ENCODE measurements at regions not wholly inside any gene's neighbourhood (a gene's known extent, or its start where the extent isn't known, plus 50 kb on each side); places are given as distances from the start of the nearest gene placed in this dataset.

- H3K27me3 ChIP-seq = no peaks in the 10 kb centered on the region
- H3K4me1 ChIP-seq = no peaks in the 10 kb centered on the region
- H3K9me3 ChIP-seq = no peaks in the 10 kb centered on the region
- no peaks in the 10 kb centered on the region for H3K36me3 ChIP-seq
- intact Hi-C loops (cut with DNase I) = loop anchor here (10.0 kb wide), 1 partner anchor 345 kb away; no protein-coding TSS in a partner anchor
- no peak for DNase-seq
- no peak overlapping the region for H3K4me3 ChIP-seq
- peak; percentile 41 for TF ChIP-seq CTCF (IDR thresholded peaks at IDR 0.05)
- H3K27ac ChIP-seq = no peak overlapping the region
- no peak for ATAC-seq
Observed at GRCh38 chr10:59580026-59580863, 129.4 kb downstream of the SLC16A9 start.

DNA sequence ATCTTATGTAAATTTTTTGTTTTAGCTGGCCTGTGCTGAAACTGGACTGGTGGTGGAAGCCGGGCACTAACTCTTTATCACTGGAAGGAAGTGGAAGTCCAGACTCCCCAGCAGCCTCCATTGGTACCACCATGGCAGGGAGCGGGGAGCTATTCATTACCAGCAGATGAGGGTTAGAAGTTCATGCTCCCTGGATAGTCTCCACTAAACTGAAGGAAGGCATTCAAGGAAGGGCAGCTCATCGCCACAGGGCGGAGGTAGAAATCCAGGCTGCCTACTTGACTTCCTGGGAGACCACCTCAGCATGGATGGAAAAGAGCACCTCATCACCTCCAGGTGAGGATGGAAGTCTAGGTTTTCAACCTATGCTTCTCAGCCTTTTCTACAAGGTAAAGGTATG lies 130.9 kb downstream of the SLC16A9 start:
- no peak for TF ChIP-seq CTCF (IDR thresholded peaks at IDR 0.05)
- intact Hi-C loops (cut with DNase I) = no loop called here
- Histone ChIP-seq H3K4me1 (no peaks in the 10 kb centered on the region), H3K36me3 (no peaks in the 10 kb centered on the region), H3K9me3 (no peaks in the 10 kb centered on the region), H3K27ac (no peak overlapping the region), H3K4me3 (no peak overlapping the region), H3K27me3 (no peaks in the 10 kb centered on the region)
- ATAC-seq (no peak), DNase-seq (no peak)

GRCh38 chr10:59577984-59578383 lies 131.7 kb downstream of the SLC16A9 start:
- Histone ChIP-seq H3K27me3 (no peaks in the 10 kb centered on the region), H3K4me1 (no peaks in the 10 kb centered on the region), H3K36me3 (no peaks in the 10 kb centered on the region), H3K9me3 (no peaks in the 10 kb centered on the region), H3K4me3 (no peak overlapping the region), H3K27ac (no peak overlapping the region)
- ATAC-seq (no peak), DNase-seq (no peak)
- intact Hi-C loops (cut with DNase I) = no loop called here
- TF ChIP-seq CTCF (IDR thresholded peaks at IDR 0.05) = no peak

DNA sequence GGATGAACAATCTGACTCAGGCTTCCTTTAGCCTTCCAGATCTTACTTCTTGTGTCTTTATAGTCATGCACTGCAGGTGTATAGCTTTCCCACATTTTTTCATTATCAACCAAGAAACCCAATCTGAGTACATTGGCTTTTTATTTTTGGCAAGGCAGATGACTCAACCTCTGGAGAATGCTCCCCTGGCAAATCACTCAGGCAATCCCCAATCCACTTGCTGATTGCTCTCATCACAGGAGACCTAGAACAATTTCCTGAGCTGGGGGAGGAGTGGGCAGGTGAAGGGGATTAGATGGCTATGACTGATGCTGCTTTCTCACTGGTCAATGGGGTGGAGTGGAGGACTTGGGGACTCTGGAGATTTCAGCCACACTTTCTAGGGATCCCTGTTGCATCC lies 134.4 kb downstream of the SLC16A9 start:
- H3K27me3 ChIP-seq = no peaks in the 10 kb centered on the region
- intact Hi-C loops (cut with DNase I) = no loop called here
- H3K27ac ChIP-seq = no peak overlapping the region
- DNase-seq (no peak), ATAC-seq (no peak)
- H3K4me1 ChIP-seq = no peaks in the 10 kb centered on the region
- no peak overlapping the region for H3K4me3 ChIP-seq
- no peaks in the 10 kb centered on the region for H3K9me3 ChIP-seq
- H3K36me3 ChIP-seq = no peaks in the 10 kb centered on the region
- TF ChIP-seq CTCF (IDR thresholded peaks at IDR 0.05) = no peak

GRCh38 chr10:59563531-59563930 lies 146.1 kb downstream of the SLC16A9 start:
- intact Hi-C loops (cut with DNase I) = no loop called here
- no peaks in the 10 kb centered on the region for H3K9me3 ChIP-seq
- H3K36me3 ChIP-seq = no peaks in the 10 kb centered on the region
- H3K4me3 ChIP-seq = no peak overlapping the region
- no peak for TF ChIP-seq CTCF (IDR thresholded peaks at IDR 0.05)
- ATAC-seq (no peak), DNase-seq (no peak)
- no peaks in the 10 kb centered on the region for H3K27me3 ChIP-seq
- no peaks in the 10 kb centered on the region for H3K4me1 ChIP-seq
- no peak overlapping the region for H3K27ac ChIP-seq

Data from upper lobe of right lung (tissue), 1 donor.